ENCODE measurements at regions not wholly inside any gene's neighbourhood (a gene's known extent, or its start where the extent isn't known, plus 50 kb on each side); places are given as distances from the start of the nearest gene placed in this dataset.

- TF ChIP-seq CTCF (IDR thresholded peaks at IDR 0.05; ENCODE audit: insufficient read depth, low read depth, low read length): no peak
- TF ChIP-seq EZH2 (IDR thresholded peaks at IDR 0.05; ENCODE audit: insufficient read depth, low read length): no peak
Observed at GRCh38 chr15:39195961-39196486, 384.9 kb upstream of the THBS1 start.
